PFSK-1 (cell line): ENCODE measurements at regions not wholly inside any gene's neighbourhood (a gene's known extent, or its start where the extent isn't known, plus 50 kb on each side); places are given as distances from the start of the nearest gene placed in this dataset.

ENCODE experiments used
- REST ChIP-seq, 2 experiments: IDR thresholded peaks; 2 replicates each; pipeline versions ENCODE4 v1.6.1 to v1.8.0; 2011 to 2012; ENCODE audit warnings: low read depth in 2 of 2, low read length in 2 of 2, control low read depth in 1 of 2, inconsistent platforms in 1 of 2, mild to moderate bottlenecking in 1 of 2, moderate library complexity in 1 of 2; ENCODE audit not compliant: insufficient read depth in 1 of 2
- TAF1 ChIP-seq: IDR thresholded peaks from 2 replicates; pipeline ENCODE4 v1.6.1; 2012; ENCODE audit warnings: low read length, control low read depth, borderline replicate concordance; ENCODE audit not compliant: insufficient read depth

GRCh38 chr13:37406031-37406430, 192.5 kb downstream of the POSTN start:
- TF ChIP-seq TAF1 = no peak
- TF ChIP-seq REST (IDR thresholded peaks at IDR 0.05; ENCODE audit: insufficient read depth in 1 of 2, low read depth in 2 of 2, low read length in 2 of 2) = no peak
